B cell (primary cell): ENCODE measurements at regions not wholly inside any gene's neighbourhood (a gene's known extent, or its start where the extent isn't known, plus 50 kb on each side); places are given as distances from the start of the nearest gene placed in this dataset.

ENCODE experiments used
- ATAC-seq: fragments of 200-7000 bp; cut with Tn5 transposase; one replicate; pipeline ENCODE4 v1.10.0; 2021; ENCODE audit warnings: low read depth, mild to moderate bottlenecking, moderate number of reproducible peaks, moderate library complexity
- CTCF ChIA-PET: fragments of 350-600 bp; sonication (Branson Sonifier 250); formaldehyde crosslinking; loops from one replicate; lab custom pipeline; 2021; ENCODE audit warnings: antibody characterized with exemption, inconsistent platforms; lab: Charles Lee
- POLR2A ChIA-PET: fragments of 350-600 bp; sonication (Branson Sonifier 250); formaldehyde crosslinking; loops from one replicate; lab custom pipeline; 2021; ENCODE audit warnings: antibody characterized with exemption; lab: Charles Lee
- DNase-seq: peaks from one replicate; pipeline ENCODE4 v3.0.0; 2013
- H2AFZ ChIP-seq: 2 replicates; pipeline ENCODE4 v1.6.1; 2012; ENCODE audit warnings: mild to moderate bottlenecking, low read depth, low read length; ENCODE audit not compliant: insufficient read depth, poor library complexity, severe bottlenecking
- H3K27ac ChIP-seq, 2 donors: 1 replicate in 1 of 2; 2 replicates in 1 of 2; pipeline ENCODE4 v1.5.1; 2012 to 2013; ENCODE audit warnings: low read length in 2 of 2, mild to moderate bottlenecking in 2 of 2, moderate library complexity in 1 of 2
- H3K27me3 ChIP-seq, 4 experiments: fragments of 200-600 bp in 1 of 4; sonication (generic) in 1 of 4; replicated peaks in 1 of 4; 1 replicate in 2 of 4; 2 replicates in 2 of 4; pipeline versions ENCODE4 v1.6.1 to v1.7.0; 2013 to 2016; ENCODE audit warnings: low read length in 3 of 4, mild to moderate bottlenecking in 2 of 4, mixed read lengths in 1 of 4, moderate library complexity in 1 of 4; ENCODE audit not compliant: insufficient read depth in 4 of 4, control insufficient read depth in 3 of 4; ENCODE audit errors: control extremely low read depth in 1 of 4
- H3K36me3 ChIP-seq, 2 experiments: replicated peaks in 1 of 2; 1 replicate in 1 of 2; 2 replicates in 1 of 2; pipeline versions ENCODE4 v1.6.1 to v1.7.1; 2013; ENCODE audit warnings: low read length in 1 of 2; ENCODE audit not compliant: insufficient read depth in 2 of 2, control insufficient read depth in 1 of 2; ENCODE audit errors: control extremely low read depth in 1 of 2, extremely low read depth in 1 of 2
- H3K4me1 ChIP-seq, 2 donors: fragments of 200-600 bp in 1 of 2; sonication (generic) in 1 of 2; 1 replicate in 1 of 2; 2 replicates in 1 of 2; pipeline versions ENCODE4 v1.5.1 to v1.6.1; 2013 to 2017; ENCODE audit warnings: low read length in 2 of 2; ENCODE audit not compliant: control insufficient read depth in 2 of 2, insufficient read depth in 2 of 2
- H3K4me2 ChIP-seq: replicated peaks from 2 replicates; pipeline ENCODE3; 2012; ENCODE audit warnings: mild to moderate bottlenecking, low read depth, low read length; ENCODE audit not compliant: poor library complexity, severe bottlenecking
- H3K4me3 ChIP-seq, 5 experiments: fragments of 200-600 bp in 1 of 5; sonication (generic) in 1 of 5; 1 replicate in 3 of 5; 2 replicates in 2 of 5; pipeline versions ENCODE4 v1.5.1 to v1.7.0; 2011 to 2016; ENCODE audit warnings: low read length in 4 of 5, mild to moderate bottlenecking in 4 of 5, low read depth in 2 of 5, control low read depth in 1 of 5, moderate library complexity in 1 of 5; ENCODE audit not compliant: insufficient read depth in 1 of 5; ENCODE audit errors: control extremely low read depth in 1 of 5, extremely low read depth in 1 of 5
- H3K79me2 ChIP-seq: fragments of 200-600 bp; sonication (generic); one replicate; pipeline ENCODE4 v1.6.0; 2016; ENCODE audit warnings: low read length; ENCODE audit not compliant: control insufficient read depth, insufficient read depth
- H3K9ac ChIP-seq: fragments of 200-600 bp; sonication (generic); 2 replicates; pipeline ENCODE4 v1.6.1; 2017; ENCODE audit warnings: mild to moderate bottlenecking, low read length, moderate library complexity
- H3K9me3 ChIP-seq, 3 donors: one replicate each; pipeline versions ENCODE4 v1.6.1 to v1.7.1; 2013; ENCODE audit warnings: low read length in 2 of 3; ENCODE audit not compliant: control insufficient read depth in 2 of 3, insufficient read depth in 1 of 3; ENCODE audit errors: control extremely low read depth in 1 of 3
- H4K20me1 ChIP-seq: 2 replicates; pipeline ENCODE4 v1.6.0; 2012; ENCODE audit warnings: mild to moderate bottlenecking, low read length; ENCODE audit not compliant: insufficient read depth, control insufficient read depth, poor library complexity, severe bottlenecking
- H3K27ac Mint-ChIP-seq: one replicate; pipeline ENCODE4 v1.8.0; 2021; ENCODE audit warnings: mixed read lengths
- H3K27me3 Mint-ChIP-seq: one replicate; pipeline ENCODE4 v1.8.0; 2021; ENCODE audit warnings: mixed read lengths
- H3K4me1 Mint-ChIP-seq: one replicate; pipeline ENCODE4 v1.8.0; 2021; ENCODE audit warnings: mixed read lengths
- H3K4me3 Mint-ChIP-seq: one replicate; pipeline ENCODE4 v1.8.0; 2021; ENCODE audit warnings: mixed read lengths
- H3K9me3 Mint-ChIP-seq: one replicate; pipeline ENCODE4 v1.8.0; 2022; ENCODE audit warnings: mixed read lengths; ENCODE audit not compliant: insufficient read depth
- EZH2 ChIP-seq: IDR thresholded peaks from 2 replicates; pipeline ENCODE4 v1.6.1; 2012; ENCODE audit warnings: borderline replicate concordance, low read depth, mild to moderate bottlenecking, moderate library complexity, low read length; ENCODE audit not compliant: insufficient read depth, poor library complexity, severe bottlenecking
- WGBS: methylation state at CpG from one replicate; pipeline ENCODE4 v1.1.5; 2013; ENCODE audit warnings: missing lambda C conversion rate; ENCODE audit not compliant: insufficient coverage; 5-methylcytosine and 5-hydroxymethylcytosine counted together
- intact Hi-C: fragments of 100-400 bp; cut with micrococcal nuclease; formaldehyde crosslinking; loops from one replicate; pipeline ENCODE4 v1.10.0; 2022
- TF ChIP-seq, protein P1 (sequence below): fragments of 200-600 bp; IDR thresholded peaks from one replicate; pipeline ENCODE4 v1.8.0; 2022; ENCODE audit warnings: antibody characterized with exemption, mild to moderate bottlenecking

DNA sequence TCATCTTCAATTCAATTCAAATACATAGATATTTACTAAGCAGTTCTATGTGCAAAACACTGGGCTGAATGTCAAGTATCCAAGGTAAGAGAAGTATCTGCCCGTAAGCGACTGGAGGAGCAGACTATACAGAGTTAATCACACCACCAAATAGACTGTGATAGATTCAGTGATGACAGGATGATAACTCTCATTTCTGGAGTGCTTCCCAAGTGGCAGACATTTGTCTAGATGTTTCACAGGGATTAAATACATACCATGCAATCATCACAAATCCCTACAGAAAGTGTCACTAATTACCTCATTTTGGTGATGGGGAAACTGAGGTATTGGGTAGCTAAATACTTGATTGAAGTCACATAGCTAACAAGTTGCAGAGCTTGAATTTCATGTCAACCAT is 508.7 kb upstream of the TENM4 start:
- no peak for ATAC-seq
- Histone ChIP-seq H3K27ac (no peak overlapping the region), H3K9me3 (no peaks in the 10 kb centered on the region), H3K4me3 (no peak overlapping the region), H3K4me1 (no peaks in the 10 kb centered on the region), H4K20me1 (no peaks in the 10 kb centered on the region), H3K79me2 (no peaks in the 10 kb centered on the region), H3K27me3 (no peaks in the 10 kb centered on the region), H3K36me3 (no peaks in the 10 kb centered on the region), H3K9ac (no peak overlapping the region), H2AFZ (no peak overlapping the region), H3K4me2 (no peak overlapping the region)
- Mint-ChIP-seq H3K4me3 (no peak overlapping the region), H3K4me1 (no peaks in the 10 kb centered on the region), H3K27me3 (no peaks in the 10 kb centered on the region), H3K9me3 (no peaks in the 10 kb centered on the region), H3K27ac (no peak overlapping the region)
- WGBS = no CpG with 5 or more reads among the region's 2 CpGs
- ChIA-PET POLR2A (no interaction called here), CTCF (no interaction called here)
- no peak for TF ChIP-seq EZH2
- intact Hi-C loops = no loop called here
- no peak for DNase-seq

- no peak overlapping the region for H3K27ac Mint-ChIP-seq
- no peaks in the 10 kb centered on the region for H3K9me3 Mint-ChIP-seq
- H3K4me2 ChIP-seq = no peak overlapping the region
- H3K4me1 Mint-ChIP-seq = no peaks in the 10 kb centered on the region
- TF ChIP-seq, protein P1, sequence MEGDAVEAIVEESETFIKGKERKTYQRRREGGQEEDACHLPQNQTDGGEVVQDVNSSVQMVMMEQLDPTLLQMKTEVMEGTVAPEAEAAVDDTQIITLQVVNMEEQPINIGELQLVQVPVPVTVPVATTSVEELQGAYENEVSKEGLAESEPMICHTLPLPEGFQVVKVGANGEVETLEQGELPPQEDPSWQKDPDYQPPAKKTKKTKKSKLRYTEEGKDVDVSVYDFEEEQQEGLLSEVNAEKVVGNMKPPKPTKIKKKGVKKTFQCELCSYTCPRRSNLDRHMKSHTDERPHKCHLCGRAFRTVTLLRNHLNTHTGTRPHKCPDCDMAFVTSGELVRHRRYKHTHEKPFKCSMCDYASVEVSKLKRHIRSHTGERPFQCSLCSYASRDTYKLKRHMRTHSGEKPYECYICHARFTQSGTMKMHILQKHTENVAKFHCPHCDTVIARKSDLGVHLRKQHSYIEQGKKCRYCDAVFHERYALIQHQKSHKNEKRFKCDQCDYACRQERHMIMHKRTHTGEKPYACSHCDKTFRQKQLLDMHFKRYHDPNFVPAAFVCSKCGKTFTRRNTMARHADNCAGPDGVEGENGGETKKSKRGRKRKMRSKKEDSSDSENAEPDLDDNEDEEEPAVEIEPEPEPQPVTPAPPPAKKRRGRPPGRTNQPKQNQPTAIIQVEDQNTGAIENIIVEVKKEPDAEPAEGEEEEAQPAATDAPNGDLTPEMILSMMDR = no peak
- TF ChIP-seq EZH2 = no peak
- H3K36me3 ChIP-seq = no peaks in the 10 kb centered on the region
- H3K79me2 ChIP-seq = no peaks in the 10 kb centered on the region
- WGBS = no CpG with 5 or more reads among the region's 2 CpGs
- no peaks in the 10 kb centered on the region for H3K4me1 ChIP-seq
- no peak overlapping the region for H3K4me3 Mint-ChIP-seq
- no peak overlapping the region for H3K27ac ChIP-seq
- no peaks in the 10 kb centered on the region for H3K27me3 Mint-ChIP-seq
- CTCF ChIA-PET = no interaction called here
- no peak overlapping the region for H3K4me3 ChIP-seq
- H3K9ac ChIP-seq = no peak overlapping the region
- no peaks in the 10 kb centered on the region for H4K20me1 ChIP-seq
- ATAC-seq (no peak), DNase-seq (no peak)
- H3K27me3 ChIP-seq = no peaks in the 10 kb centered on the region
- H3K9me3 ChIP-seq = no peaks in the 10 kb centered on the region
- POLR2A ChIA-PET = no interaction called here
- H2AFZ ChIP-seq = no peak overlapping the region
- intact Hi-C loops = no loop called here
Measured at GRCh38 chr11:79942646-79943045, 501.8 kb upstream of the TENM4 start.
